GM23248 (cell line): ENCODE measurements at regions not wholly inside any gene's neighbourhood (a gene's known extent, or its start where the extent isn't known, plus 50 kb on each side); places are given as distances from the start of the nearest gene placed in this dataset.

Experiments
- EZH2 ChIP-seq: fragments of 200-600 bp; sonication (generic); IDR thresholded peaks from 2 replicates; pipeline ENCODE4 v1.6.1; 2018; ENCODE audit warnings: antibody characterized with exemption, mild to moderate bottlenecking; ENCODE audit not compliant: insufficient read depth, poor library complexity, severe bottlenecking
- EZH2phosphoT487 ChIP-seq: fragments of 200-600 bp; sonication (generic); IDR thresholded peaks from 2 replicates; pipeline ENCODE4 v1.6.1; 2018; ENCODE audit warnings: antibody characterized with exemption, moderate library complexity, mild to moderate bottlenecking, low read depth; ENCODE audit not compliant: insufficient read depth

- TF ChIP-seq EZH2, result no peak
- TF ChIP-seq EZH2phosphoT487, result no peak
Observed at GRCh38 chr13:64455124-64455523, 2775.0 kb downstream of the PCDH9 start.
